ENCODE measurements at regions not wholly inside any gene's neighbourhood (a gene's known extent, or its start where the extent isn't known, plus 50 kb on each side); places are given as distances from the start of the nearest gene placed in this dataset.

DNA sequence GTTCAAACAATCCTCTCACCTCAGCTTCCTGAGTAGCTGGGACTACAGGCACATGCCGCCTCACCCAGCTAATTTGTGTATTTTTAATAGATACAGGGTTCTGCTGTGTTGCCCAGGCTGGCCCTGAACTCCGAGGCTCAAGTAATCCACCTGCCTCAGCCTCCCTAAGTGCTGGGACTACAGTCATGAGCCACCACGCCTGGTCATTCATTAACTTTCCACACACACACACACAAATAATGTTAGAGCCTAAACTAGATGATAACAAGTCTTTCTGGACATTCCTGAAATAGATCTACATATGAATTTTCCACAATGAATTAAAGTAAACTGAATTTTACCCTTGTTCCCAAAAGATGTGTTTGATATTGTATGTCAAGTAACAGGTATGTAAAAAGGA, 776.0 kb downstream of the GALC start:
- Mint-ChIP-seq H3K9me3 (ENCODE audit: low read depth) (no peaks in the 10 kb centered on the region), H3K4me3 (ENCODE audit: low read depth) (no peak overlapping the region), H3K4me1 (ENCODE audit: low read depth) (peaks cover 6% of the 10 kb centered on the region), H3K27ac (no peak overlapping the region), H3K27me3 (no peaks in the 10 kb centered on the region), H3K36me3 (ENCODE audit: insufficient read depth) (no peaks in the 10 kb centered on the region)
- TF ChIP-seq, protein P1, sequence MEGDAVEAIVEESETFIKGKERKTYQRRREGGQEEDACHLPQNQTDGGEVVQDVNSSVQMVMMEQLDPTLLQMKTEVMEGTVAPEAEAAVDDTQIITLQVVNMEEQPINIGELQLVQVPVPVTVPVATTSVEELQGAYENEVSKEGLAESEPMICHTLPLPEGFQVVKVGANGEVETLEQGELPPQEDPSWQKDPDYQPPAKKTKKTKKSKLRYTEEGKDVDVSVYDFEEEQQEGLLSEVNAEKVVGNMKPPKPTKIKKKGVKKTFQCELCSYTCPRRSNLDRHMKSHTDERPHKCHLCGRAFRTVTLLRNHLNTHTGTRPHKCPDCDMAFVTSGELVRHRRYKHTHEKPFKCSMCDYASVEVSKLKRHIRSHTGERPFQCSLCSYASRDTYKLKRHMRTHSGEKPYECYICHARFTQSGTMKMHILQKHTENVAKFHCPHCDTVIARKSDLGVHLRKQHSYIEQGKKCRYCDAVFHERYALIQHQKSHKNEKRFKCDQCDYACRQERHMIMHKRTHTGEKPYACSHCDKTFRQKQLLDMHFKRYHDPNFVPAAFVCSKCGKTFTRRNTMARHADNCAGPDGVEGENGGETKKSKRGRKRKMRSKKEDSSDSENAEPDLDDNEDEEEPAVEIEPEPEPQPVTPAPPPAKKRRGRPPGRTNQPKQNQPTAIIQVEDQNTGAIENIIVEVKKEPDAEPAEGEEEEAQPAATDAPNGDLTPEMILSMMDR (IDR thresholded peaks at IDR 0.05; ENCODE audit: unreplicated experiment) = no peak
- DNase-seq (ENCODE audit: low spot score, unreplicated experiment) = no peak

DNA sequence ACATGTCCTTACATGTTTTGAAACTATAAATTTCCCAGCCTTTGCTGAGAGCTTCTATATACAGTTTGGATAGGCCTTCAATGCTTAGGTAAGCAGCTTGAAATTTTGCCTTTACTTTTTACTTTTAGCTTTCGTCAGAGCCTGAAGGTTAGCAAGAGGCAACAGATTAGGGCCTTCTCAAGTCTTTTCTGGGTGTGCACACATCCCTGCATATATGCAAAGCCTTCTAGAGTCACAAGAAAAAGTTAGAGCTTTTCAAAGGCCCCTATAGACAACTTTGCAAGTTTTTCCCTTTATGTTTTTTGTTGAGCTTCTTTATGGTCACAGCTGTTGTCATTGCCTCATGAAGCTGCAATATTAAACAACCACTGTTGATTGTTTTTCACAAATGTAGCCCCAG, 778.4 kb downstream of the GALC start:
- TF ChIP-seq, protein P1 (IDR thresholded peaks at IDR 0.05; ENCODE audit: unreplicated experiment) = no peak
- no peak overlapping the region for H3K4me3 Mint-ChIP-seq (ENCODE audit: low read depth)
- no peaks in the 10 kb centered on the region for H3K27me3 Mint-ChIP-seq
- H3K9me3 Mint-ChIP-seq (ENCODE audit: low read depth) = peaks cover under 1% of the 10 kb centered on the region
- peaks cover 6% of the 10 kb centered on the region for H3K4me1 Mint-ChIP-seq (ENCODE audit: low read depth)
- H3K36me3 Mint-ChIP-seq (ENCODE audit: insufficient read depth) = no peaks in the 10 kb centered on the region
- H3K27ac Mint-ChIP-seq = no peak overlapping the region
- DNase-seq (ENCODE audit: low spot score, unreplicated experiment) = no peak

DNA sequence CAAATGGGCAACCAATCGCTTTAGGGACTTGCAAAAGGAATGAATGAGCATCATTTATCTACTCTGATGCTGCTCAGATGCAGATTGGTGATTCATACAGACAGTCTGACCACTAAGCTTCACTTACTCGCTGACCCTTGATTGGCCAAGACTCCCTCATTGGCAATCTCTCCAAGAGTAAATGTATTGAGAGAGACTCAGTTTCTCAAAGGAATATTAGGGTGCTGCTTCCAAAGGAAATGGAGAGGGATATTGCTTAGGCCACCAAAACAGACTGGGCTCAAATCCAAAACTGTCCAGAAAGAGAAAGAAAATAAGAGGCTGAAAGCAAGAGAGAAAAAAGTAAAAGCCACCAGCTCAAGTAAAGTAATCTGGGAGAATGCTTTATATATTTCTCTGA, 785.2 kb downstream of the GALC start:
- TF ChIP-seq, protein P1 (IDR thresholded peaks at IDR 0.05; ENCODE audit: unreplicated experiment) = no peak

DNA sequence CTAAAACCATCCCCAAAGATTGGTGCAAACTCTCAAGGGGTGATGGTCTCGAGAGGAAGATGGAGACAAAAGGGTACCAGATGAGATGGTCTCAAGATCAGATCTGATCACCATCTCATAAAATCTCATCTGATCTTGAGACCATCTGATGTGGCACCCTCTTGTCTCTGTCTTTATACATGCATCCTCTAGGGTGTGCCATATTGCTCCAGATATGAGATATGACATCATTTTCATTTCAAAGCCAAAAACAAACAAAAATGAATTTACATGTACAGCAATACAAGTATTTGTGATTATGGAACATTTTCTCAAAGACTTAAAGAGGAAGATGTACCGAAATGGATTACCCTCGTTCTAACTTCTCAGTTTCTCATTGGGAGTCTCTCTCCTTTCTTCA, 787.2 kb downstream of the GALC start:
- Mint-ChIP-seq H3K27me3 (no peaks in the 10 kb centered on the region), H3K9me3 (ENCODE audit: low read depth) (peaks cover 5% of the 10 kb centered on the region), H3K27ac (no peak overlapping the region), H3K4me3 (ENCODE audit: low read depth) (no peak overlapping the region), H3K4me1 (ENCODE audit: low read depth) (no peaks in the 10 kb centered on the region), H3K36me3 (ENCODE audit: insufficient read depth) (no peaks in the 10 kb centered on the region)
- TF ChIP-seq, protein P1 (IDR thresholded peaks at IDR 0.05; ENCODE audit: unreplicated experiment) = no peak
- DNase-seq (ENCODE audit: low spot score, unreplicated experiment) = no peak

More for the DNA sequence above, 785.2 kb downstream of the GALC start:
- Mint-ChIP-seq H3K36me3 (ENCODE audit: insufficient read depth) (no peaks in the 10 kb centered on the region), H3K27ac (no peak overlapping the region), H3K27me3 (no peaks in the 10 kb centered on the region), H3K4me3 (ENCODE audit: low read depth) (no peak overlapping the region), H3K9me3 (ENCODE audit: low read depth) (peaks cover 5% of the 10 kb centered on the region), H3K4me1 (ENCODE audit: low read depth) (no peaks in the 10 kb centered on the region)
- no peak for DNase-seq (ENCODE audit: low spot score, unreplicated experiment)

DNA sequence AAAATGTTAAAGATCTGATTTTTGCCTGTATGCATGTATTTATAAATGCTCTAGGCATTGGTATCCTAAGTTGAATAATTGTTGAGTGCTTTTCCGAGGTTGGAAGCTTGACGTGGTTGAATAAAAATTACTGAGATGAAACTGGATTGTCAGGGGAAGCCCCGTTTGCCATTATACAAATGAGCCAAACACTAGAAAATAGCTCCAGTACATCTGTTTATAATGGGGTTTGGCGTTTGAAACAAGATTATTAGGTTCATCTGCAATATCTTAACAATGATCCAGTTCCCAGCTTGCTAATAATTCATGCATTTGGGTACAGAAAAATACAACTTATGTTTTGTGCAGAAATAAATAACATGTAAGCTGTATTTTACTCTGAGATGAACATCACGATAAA, 789.6 kb downstream of the GALC start:
- Mint-ChIP-seq H3K27ac (no peak overlapping the region), H3K4me3 (ENCODE audit: low read depth) (no peak overlapping the region), H3K27me3 (no peaks in the 10 kb centered on the region), H3K9me3 (ENCODE audit: low read depth) (no peaks in the 10 kb centered on the region), H3K36me3 (ENCODE audit: insufficient read depth) (no peaks in the 10 kb centered on the region), H3K4me1 (ENCODE audit: low read depth) (no peaks in the 10 kb centered on the region)
- TF ChIP-seq, protein P1 (IDR thresholded peaks at IDR 0.05; ENCODE audit: unreplicated experiment) = no peak
- DNase-seq (ENCODE audit: low spot score, unreplicated experiment) = no peak
